HT-29 (cell line): ENCODE measurements at regions not wholly inside any gene's neighbourhood (a gene's known extent, or its start where the extent isn't known, plus 50 kb on each side); places are given as distances from the start of the nearest gene placed in this dataset.
"Not testable (repeated sequence)": the region's sequence is repeated elsewhere in the genome, so short reads cannot be mapped to it uniquely, and the experiment has no call there.

Experiments
- DNase-seq: peaks from one replicate; pipeline ENCODE4 v3.0.0-alpha.2; 2015; ENCODE audit warnings: low spot score

GRCh38 chr2:156933645-156934225 is 323.8 kb upstream of the GALNT5 start:
- DNase-seq = no peak

GRCh38 chr2:156935616-156936015 is 321.9 kb upstream of the GALNT5 start:
- DNase-seq = no peak

- no peak for DNase-seq
These were observed 320.1 kb upstream of the GALNT5 start for GRCh38 chr2:156937430-156937829.

GRCh38 chr2:156944871-156945270 is 312.6 kb upstream of the GALNT5 start:
- no peak for DNase-seq

- DNase-seq = no peak
These were observed 310.2 kb upstream of the GALNT5 start for GRCh38 chr2:156947261-156947660.

- DNase-seq = no peak
These were observed 301.8 kb upstream of the GALNT5 start for GRCh38 chr2:156955701-156956100.

GRCh38 chr2:156956161-156956560 is 301.3 kb upstream of the GALNT5 start:
- DNase-seq = no peak

GRCh38 chr2:156958374-156958773 is 299.1 kb upstream of the GALNT5 start:
- DNase-seq = no peak

- DNase-seq = no peak
These were observed 298.0 kb upstream of the GALNT5 start for GRCh38 chr2:156959481-156959880.

GRCh38 chr2:156982615-156983014 is 274.9 kb upstream of the GALNT5 start:
- no peak for DNase-seq

GRCh38 chr2:156986339-156986988 is 271.0 kb upstream of the GALNT5 start:
- peak; percentile 38 for DNase-seq

GRCh38 chr2:156999661-157000060 is 257.8 kb upstream of the GALNT5 start:
- DNase-seq = peak; percentile 43

- no peak for DNase-seq
These were observed 252.7 kb upstream of the GALNT5 start for GRCh38 chr2:157004789-157005188.

GRCh38 chr2:157015015-157015575 is 242.4 kb upstream of the GALNT5 start:
- DNase-seq = no peak

GRCh38 chr2:157023264-157023663 is 234.2 kb upstream of the GALNT5 start:
- not testable (repeated sequence) for DNase-seq

GRCh38 chr2:157024129-157024528 is 233.4 kb upstream of the GALNT5 start:
- no peak for DNase-seq

GRCh38 chr2:157032017-157032416 is 225.5 kb upstream of the GALNT5 start:
- DNase-seq = peak; percentile 23

- DNase-seq = no peak
These were observed 220.8 kb upstream of the GALNT5 start for GRCh38 chr2:157036726-157037125.

- DNase-seq = no peak
These were observed 213.7 kb upstream of the GALNT5 start for GRCh38 chr2:157043786-157044185.

GRCh38 chr2:157046396-157046795 is 211.1 kb upstream of the GALNT5 start:
- no peak for DNase-seq

- peak; percentile 90 for DNase-seq
These were observed 204.8 kb upstream of the GALNT5 start for GRCh38 chr2:157052685-157053224.

- DNase-seq = no peak
These were observed 203.6 kb upstream of the GALNT5 start for GRCh38 chr2:157053876-157054275.

GRCh38 chr2:157055660-157056199 is 201.8 kb upstream of the GALNT5 start:
- peak; percentile 75 for DNase-seq
